NCI-H1092 (cell line): ENCODE measurements at regions not wholly inside any gene's neighbourhood (a gene's known extent, or its start where the extent isn't known, plus 50 kb on each side); places are given as distances from the start of the nearest gene placed in this dataset.

ENCODE experiments used
- DNase-seq: peaks from one replicate; lab custom pipeline; 2025; lab: John Stamatoyannopoulos, UW

- DNase-seq = no peak
Measured at GRCh38 chr4:54495091-54495490, 162.7 kb upstream of the KIT start.

GRCh38 chr4:54495641-54496040 is 162.1 kb upstream of the KIT start:
- no peak for DNase-seq

GRCh38 chr4:54496412-54496811 is 161.3 kb upstream of the KIT start:
- no peak for DNase-seq

- no peak for DNase-seq
Measured at GRCh38 chr4:54497947-54498346, 159.8 kb upstream of the KIT start.

- DNase-seq = no peak
Measured at GRCh38 chr4:54498661-54499111, 159.1 kb upstream of the KIT start.

- DNase-seq = no peak
Measured at GRCh38 chr4:54499308-54500074, 158.3 kb upstream of the KIT start.

- DNase-seq = no peak
Measured at GRCh38 chr4:54505362-54505761, 152.4 kb upstream of the KIT start.

- no peak for DNase-seq
Measured at GRCh38 chr4:54505996-54506395, 151.8 kb upstream of the KIT start.

GRCh38 chr4:54509057-54509456 is 148.7 kb upstream of the KIT start:
- DNase-seq = no peak

GRCh38 chr4:54513204-54513603 is 144.6 kb upstream of the KIT start:
- no peak for DNase-seq

- DNase-seq = no peak
Measured at GRCh38 chr4:54513741-54514140, 144.0 kb upstream of the KIT start.

- no peak for DNase-seq
Measured at GRCh38 chr4:54516556-54517215, 141.1 kb upstream of the KIT start.

GRCh38 chr4:54517781-54518444 is 139.8 kb upstream of the KIT start:
- DNase-seq = no peak

- no peak for DNase-seq
Measured at GRCh38 chr4:54525602-54526001, 132.2 kb upstream of the KIT start.

GRCh38 chr4:54526560-54526959 is 131.2 kb upstream of the KIT start:
- no peak for DNase-seq

- no peak for DNase-seq
Measured at GRCh38 chr4:54527532-54527931, 130.2 kb upstream of the KIT start.

- peak; percentile 27 for DNase-seq
Measured at GRCh38 chr4:54539500-54540029, 118.2 kb upstream of the KIT start.

GRCh38 chr4:54540931-54541330 is 116.8 kb upstream of the KIT start:
- DNase-seq = no peak

- DNase-seq = no peak
Measured at GRCh38 chr4:54541426-54542118, 116.2 kb upstream of the KIT start.

- no peak for DNase-seq
Measured at GRCh38 chr4:54542119-54542438, 115.7 kb upstream of the KIT start.

GRCh38 chr4:54542540-54543041 is 115.2 kb upstream of the KIT start:
- DNase-seq = no peak

GRCh38 chr4:54543088-54543795 is 114.5 kb upstream of the KIT start:
- no peak for DNase-seq
